ENCODE measurements at regions not wholly inside any gene's neighbourhood (a gene's known extent, or its start where the extent isn't known, plus 50 kb on each side); places are given as distances from the start of the nearest gene placed in this dataset.

DNA sequence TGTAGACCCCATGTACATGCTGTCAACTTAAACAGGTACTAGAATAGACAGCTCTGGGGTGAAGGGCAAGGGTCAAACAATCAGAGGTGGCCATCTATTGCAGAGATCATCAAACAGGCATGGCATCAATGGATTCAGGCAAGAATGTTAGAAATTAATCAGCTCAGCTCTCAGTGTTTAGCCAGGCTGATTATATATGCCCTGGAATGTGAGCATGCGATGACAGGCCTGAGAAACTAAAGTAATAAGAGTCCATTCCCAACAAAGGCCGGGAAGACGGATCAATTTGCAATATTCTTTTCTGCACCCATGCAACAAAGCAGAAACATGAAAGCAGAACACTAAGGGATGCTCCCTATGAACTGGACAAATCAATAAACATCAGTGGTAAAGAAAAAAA, 380.5 kb upstream of the SPRED2 start:
- TF ChIP-seq, protein P1, sequence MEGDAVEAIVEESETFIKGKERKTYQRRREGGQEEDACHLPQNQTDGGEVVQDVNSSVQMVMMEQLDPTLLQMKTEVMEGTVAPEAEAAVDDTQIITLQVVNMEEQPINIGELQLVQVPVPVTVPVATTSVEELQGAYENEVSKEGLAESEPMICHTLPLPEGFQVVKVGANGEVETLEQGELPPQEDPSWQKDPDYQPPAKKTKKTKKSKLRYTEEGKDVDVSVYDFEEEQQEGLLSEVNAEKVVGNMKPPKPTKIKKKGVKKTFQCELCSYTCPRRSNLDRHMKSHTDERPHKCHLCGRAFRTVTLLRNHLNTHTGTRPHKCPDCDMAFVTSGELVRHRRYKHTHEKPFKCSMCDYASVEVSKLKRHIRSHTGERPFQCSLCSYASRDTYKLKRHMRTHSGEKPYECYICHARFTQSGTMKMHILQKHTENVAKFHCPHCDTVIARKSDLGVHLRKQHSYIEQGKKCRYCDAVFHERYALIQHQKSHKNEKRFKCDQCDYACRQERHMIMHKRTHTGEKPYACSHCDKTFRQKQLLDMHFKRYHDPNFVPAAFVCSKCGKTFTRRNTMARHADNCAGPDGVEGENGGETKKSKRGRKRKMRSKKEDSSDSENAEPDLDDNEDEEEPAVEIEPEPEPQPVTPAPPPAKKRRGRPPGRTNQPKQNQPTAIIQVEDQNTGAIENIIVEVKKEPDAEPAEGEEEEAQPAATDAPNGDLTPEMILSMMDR (conservative IDR thresholded peaks at IDR 0.05; ENCODE audit: low read length) = no peak
- TF ChIP-seq EZH2phosphoT487 (IDR thresholded peaks at IDR 0.05; ENCODE audit: borderline replicate concordance) = no peak

All from Loucy (cell line).